HG03135 (cell line): ENCODE measurements at regions not wholly inside any gene's neighbourhood (a gene's known extent, or its start where the extent isn't known, plus 50 kb on each side); places are given as distances from the start of the nearest gene placed in this dataset.

Experiments used
- ATAC-seq: cut with Tn5 transposase; IDR thresholded peaks from one replicate; pipeline ENCODE4 v1.9.1; 2021; ENCODE audit warnings: mild to moderate bottlenecking, moderate library complexity; ENCODE audit not compliant: unreplicated experiment

- no peak for ATAC-seq
These were observed 451.1 kb upstream of the RGS6 start for GRCh38 chr14:71481021-71481654.

DNA sequence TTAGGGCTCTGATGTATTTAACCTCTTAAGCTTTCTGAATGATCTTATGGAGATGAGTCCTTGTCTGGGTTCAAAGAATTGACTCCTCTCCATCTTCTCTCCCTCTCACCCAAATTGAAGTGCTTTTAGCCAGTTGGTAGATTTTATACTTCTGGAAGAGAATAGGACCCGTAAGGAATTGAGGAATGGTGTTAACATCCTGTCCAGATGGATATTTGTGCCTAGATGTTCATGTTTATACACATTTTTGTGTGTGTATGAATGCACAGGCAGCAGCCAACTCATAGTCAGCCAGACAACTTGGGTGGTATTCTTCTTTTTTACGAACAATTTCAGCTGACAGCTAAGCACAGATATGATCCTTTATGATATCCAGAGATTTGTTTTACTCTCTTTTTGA lies 449.6 kb upstream of the RGS6 start:
- ATAC-seq, result no peak

- ATAC-seq, result no peak
These were observed 449.1 kb upstream of the RGS6 start for GRCh38 chr14:71483154-71483553.

GRCh38 chr14:71485833-71486232 lies 446.4 kb upstream of the RGS6 start:
- ATAC-seq, result no peak

DNA sequence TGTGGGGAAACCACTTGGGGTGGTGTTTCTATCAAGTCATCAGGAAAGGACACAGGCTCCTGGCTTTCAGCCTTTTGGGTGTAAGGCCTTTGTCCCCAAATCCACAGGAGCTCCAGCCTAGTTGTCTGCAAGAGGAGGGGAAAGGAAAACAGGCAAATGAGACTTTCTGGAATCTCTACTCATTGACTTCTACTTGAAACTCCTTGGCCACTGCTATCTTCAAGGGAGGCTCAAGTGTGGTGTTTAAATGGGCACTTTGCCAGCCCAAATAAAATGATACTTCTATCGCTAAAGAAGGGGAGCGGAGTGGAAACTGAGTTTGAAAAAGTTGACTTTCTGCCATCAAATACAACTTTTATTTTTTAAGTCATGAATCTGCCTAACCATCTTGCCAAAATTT lies 445.9 kb upstream of the RGS6 start:
- no peak for ATAC-seq

GRCh38 chr14:71487449-71487848 lies 444.8 kb upstream of the RGS6 start:
- ATAC-seq, result no peak

GRCh38 chr14:71487941-71488340 lies 444.3 kb upstream of the RGS6 start:
- no peak for ATAC-seq

GRCh38 chr14:71488703-71489191 lies 443.5 kb upstream of the RGS6 start:
- no peak for ATAC-seq

DNA sequence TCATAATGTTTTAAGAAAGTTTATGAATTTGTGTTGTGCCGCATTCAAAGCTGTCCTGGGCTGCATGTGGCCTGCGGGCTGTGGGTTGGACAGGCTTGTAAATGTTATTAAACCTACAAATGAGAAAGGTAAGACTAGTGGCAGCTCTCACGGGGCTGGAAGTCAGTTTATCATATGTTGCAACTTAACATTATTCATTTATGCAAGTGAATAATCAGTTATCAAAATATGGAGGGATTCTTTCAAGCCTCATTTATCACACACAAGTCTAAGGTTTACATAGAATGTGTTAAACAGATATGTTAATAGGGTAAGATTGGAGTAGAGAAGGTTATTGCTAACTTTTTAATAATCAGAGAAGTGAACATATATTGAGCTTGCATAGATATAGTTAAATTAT lies 442.5 kb upstream of the RGS6 start:
- ATAC-seq, result no peak

GRCh38 chr14:71491931-71492330 lies 440.3 kb upstream of the RGS6 start:
- no peak for ATAC-seq

GRCh38 chr14:71492346-71492745 lies 439.9 kb upstream of the RGS6 start:
- no peak for ATAC-seq

DNA sequence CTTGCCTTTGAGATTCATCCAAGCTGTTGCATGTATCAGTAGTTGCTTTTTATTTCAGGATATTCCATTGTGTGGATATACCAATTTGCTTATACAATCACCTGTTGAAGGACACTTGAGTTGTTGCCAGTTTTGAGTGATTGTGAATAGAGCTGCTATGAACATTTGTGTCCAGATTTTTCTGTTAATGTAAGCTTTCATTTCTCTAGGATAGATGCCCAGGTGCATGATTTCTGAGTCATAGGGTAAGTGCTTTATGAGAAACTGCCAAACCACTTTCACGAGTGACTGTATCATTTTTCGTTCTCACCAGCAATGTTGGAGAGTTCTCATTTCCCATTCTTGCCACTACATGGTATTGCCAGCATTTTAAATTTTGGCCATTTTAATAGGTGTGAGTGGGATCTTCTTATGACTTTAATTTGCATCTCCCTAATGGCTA lies 434.6 kb upstream of the RGS6 start:
- ATAC-seq, result peak; percentile 85

DNA sequence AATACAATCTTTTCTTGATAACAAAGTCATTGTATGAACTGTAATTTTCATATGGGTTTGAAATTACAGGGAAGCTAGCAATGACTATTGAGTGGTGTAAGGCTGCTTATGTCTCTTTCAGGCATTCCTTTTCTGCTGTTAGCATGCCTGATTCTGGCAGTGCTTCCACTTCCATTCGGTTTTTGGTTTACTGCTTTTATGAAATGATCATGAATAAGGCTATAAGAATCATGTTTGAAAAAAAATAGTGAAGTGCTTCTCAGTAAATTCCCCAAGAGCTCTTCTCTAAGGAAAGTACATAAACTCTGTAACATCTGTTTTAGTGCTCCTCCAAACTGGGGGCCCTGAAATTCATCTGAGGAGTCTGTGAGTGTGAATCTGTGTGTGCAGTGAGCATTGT lies 434.0 kb upstream of the RGS6 start:
- ATAC-seq, result peak; percentile 8

DNA sequence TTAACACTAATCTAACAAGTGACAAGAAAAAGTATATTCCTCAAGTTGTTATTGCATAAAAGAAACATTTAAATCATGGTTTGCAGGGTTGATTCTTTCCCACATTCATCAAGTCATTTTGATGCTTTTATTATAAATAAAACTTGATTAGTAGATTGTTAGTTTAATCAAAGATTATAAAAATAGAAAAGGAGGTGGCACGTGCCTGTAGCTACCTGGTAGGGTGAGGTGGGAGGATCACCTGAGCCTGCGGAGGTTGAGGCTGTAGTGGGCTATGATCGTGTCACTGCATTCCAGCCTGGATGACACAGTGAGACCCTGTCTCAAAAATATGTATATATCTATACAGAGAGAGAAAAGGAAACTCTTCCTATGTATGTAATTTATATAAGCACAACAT lies 433.2 kb upstream of the RGS6 start:
- ATAC-seq, result no peak

DNA sequence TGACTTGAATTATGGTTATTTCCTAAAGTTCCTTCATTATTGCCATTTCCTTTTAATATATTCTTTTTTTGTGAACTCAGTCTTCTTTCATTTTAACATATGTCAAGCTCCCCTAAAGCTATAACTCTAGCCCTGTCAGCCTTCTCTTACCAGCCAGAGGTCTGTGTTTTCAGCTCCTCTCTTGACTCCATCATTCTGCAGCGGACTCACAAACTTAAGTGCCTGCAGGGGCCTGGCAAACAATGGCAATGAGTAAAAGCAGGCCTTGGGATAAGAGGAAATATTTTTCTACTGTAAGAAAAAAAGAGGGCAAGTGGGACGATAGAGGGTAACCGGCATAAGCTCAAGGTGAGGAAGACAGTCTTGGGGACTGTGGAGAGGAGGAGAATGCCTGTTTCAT lies 424.5 kb upstream of the RGS6 start:
- no peak for ATAC-seq

- no peak for ATAC-seq
These were observed 423.3 kb upstream of the RGS6 start for GRCh38 chr14:71508901-71509300.

GRCh38 chr14:71511152-71511551 lies 421.1 kb upstream of the RGS6 start:
- no peak for ATAC-seq

DNA sequence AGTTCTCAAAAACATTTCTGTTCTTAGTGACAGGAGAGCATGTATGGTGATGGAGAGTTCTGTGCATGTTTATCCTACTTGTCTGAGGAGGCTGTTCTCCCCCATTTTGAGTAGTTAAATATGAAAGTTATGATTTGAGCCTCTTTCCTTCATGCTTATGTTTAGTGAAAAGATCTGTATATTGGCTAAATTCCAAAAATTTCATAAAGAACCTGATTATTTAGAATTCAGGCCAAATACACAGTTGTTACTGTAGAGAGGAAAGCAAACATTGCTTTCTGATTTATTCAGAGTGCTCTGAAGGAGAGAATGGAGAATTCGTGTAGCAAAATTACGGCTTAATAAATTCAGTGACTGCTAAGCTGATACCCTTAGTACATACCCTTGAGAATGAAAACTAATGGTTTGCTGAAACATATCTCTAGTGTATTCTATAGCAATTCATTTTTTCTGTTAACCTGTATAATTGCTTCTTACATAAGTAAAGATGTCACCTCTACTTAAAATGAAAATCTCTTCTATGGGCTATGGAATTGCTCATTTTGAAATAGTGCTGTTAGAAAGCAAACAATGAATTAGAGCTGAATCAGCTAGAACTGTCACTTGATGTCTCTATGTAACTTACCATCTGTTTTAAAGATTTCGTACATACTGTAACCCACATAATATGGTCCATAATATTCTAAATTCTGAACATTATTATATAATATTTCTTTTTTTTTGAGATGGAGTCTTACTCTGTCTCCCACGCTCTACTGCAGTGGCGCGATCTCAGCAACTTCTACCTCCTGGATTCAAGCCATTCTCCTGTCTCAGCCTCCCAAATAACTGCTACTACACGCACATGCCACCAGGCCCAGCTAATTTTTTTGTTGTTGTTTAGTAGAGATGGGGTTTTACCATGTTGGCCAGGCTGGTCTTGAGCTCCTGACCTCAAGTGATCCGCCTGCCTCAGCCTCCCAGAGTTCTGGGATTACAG lies 417.0 kb upstream of the RGS6 start:
- no peak for ATAC-seq

DNA sequence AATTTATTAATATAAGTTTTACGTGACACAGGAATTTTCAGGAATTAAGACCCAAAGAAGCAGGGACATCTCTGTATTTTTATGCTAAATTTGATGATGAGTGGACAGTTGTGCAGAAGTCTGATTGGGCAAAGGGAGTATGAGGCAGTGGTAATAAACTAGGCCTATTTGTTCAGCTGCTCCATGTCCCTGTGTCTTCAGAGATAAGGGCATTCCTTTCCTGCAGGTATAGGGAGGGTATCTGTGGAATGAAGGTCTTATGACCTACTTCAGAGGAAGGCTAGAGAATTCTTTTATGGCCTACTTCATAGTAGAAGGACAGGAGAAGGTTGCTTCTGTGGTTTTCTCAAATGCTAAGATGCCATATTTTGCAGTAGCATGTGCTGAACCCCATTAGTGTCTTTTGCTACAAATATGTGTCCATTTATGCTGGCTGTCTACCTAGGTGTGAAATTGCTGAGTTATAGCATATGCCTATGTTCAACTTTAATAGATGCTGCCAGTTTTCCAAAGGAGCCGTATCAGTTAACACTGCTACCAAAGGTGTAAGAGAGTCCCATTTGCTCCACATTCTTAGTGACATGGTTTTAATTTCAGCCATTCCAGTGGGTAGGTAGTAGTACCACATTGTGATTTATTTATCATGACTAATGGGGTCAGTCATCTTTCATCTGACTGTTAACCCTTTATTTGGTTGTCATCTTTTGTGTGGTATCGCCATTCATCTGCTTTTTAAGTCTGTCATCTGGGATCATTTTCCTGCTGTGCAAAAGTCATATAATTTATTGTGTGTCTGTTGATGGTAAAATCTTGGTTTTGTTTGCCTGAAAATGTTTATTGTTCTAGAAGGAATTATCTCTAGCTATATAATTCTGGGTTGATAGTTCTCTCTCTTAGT lies 410.7 kb upstream of the RGS6 start:
- ATAC-seq, result no peak

- peak; percentile 65 for ATAC-seq
These were observed 408.5 kb upstream of the RGS6 start for GRCh38 chr14:71523630-71524319.
